ENCODE measurements at regions not wholly inside any gene's neighbourhood (a gene's known extent, or its start where the extent isn't known, plus 50 kb on each side); places are given as distances from the start of the nearest gene placed in this dataset.

DNA sequence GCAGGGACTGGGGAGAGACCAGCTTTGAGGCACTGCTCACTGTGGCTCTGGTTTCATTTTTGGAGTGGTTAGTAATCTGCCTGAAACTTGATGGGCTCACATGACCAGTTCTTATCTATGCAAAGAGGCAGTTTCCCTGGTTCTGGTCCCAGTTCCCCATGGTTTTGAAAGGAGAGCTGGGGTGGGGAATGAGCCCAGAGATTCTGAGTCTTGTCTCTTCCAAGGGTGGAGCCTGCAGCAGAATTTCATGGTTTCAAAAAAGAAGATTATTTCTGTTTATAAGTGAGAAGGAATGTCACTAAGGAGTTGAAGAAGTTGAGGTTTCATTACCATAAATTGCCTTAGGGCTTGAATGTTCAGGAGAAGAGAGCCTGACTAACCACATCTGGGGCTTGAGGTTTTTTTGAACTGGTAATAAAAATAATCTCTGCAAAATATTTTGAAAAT, 190.2 kb upstream of the HABP2 start:
- DNase-seq (ENCODE audit: low read depth in 2 of 2) = no peak

DNA sequence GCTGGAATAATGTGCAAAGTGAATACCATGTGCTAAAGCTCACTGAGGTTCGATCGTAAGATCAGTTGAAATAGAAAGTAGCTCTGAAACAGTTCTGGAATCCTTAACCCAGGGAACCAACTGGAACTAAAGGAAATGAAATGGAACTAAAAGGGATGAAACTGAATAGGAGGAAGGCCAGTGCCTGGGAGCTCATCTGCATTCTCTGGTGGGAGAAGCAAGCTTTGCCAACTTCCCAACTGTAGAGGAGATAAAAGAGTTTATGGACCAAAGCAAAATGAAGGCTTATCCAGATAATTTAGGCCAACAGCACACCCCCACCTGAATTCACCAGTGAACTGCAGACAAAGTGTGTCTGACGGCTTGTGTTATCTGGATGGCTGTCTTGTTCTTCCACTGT, 188.6 kb upstream of the HABP2 start:
- DNase-seq (ENCODE audit: low read depth in 2 of 2) = no peak

DNA sequence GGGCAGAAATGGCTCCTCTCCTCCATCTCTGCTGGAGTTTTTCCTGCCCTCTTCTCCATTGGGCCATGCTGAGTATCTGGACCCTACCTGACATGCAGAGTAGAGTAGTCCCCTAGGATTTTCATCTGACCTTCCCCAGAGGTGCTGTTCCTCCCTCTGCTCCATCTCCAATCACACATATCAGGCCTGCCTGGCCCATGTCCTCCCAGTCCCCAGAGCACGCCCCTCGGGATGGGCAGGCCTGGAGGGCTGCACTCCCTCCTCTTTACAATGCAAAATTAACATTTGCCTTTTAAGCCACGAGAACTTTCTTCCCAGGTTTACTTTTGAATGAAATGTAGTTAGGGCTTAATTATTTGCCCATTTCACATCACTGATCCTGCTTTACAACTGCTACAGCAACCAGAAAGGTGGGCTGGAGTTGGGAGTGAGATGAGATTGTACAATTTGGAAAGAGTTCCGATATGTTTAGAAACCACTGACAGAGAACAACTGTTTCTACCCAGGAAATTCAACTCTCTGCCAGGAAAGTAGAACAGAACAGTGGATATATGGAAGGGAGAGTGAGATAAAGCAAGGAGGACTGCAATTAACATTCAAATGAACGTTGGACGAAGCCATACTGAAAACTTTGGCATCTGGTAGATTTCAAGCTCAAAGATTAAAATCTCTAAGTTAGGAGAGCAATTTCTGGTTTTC, 184.0 kb upstream of the HABP2 start:
- no peak for DNase-seq (ENCODE audit: low read depth in 2 of 2)

DNA sequence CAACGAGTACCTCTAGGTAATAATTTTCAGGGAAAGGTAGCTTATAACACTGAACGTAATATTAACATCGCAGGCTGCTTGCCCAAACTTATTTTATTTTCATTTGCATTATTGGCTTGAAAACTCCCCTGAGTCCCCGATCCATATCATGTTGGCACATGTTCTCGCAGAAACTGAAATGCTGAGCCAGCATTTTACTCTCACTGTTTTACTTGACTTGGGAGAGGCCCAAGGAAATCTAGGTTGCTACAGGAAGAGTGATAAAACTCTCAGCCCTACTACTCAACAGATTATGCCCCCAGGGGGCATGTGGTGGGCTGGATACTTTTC, 183.5 kb upstream of the HABP2 start:
- DNase-seq (ENCODE audit: low read depth in 2 of 2) = no peak

DNA sequence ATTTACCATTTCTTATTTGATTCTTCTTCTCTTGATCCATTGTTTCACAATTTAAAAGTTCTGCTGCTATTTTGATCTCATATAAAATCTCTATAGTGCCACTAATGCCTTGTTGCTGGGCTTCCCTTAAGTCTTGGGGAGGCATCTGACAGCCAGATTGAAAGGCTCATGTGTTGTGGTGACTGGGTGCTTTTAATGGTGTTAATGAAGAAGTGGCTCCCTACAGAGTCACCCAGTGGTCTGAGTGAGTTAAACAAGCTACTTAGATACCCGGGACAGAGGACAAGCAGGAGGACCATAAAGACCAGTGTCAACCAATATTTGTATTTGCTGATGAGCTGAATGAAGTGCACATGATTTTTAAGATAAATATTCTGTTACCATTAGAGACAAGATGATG, 176.4 kb upstream of the HABP2 start:
- no peak for DNase-seq (ENCODE audit: low read depth in 2 of 2)

DNA sequence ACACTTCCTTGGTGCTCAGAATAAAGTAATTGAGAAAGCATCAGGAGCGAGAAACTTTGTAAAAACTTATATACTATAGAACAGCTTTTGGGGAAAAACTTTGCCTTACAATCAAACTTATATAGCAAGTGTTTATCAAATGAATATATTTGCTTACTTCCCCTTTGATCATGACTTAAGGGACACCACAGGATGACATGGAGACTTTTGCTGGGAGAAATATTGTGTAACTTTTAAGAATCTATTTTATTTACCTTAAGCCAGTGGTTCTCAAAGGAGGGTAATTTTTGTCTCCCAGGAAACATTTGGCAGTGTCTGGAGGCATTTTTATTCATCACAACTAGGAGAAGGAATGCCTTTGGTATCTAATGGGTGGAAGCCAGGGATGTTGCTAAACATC, 173.8 kb upstream of the HABP2 start:
- no peak for DNase-seq (ENCODE audit: low read depth in 2 of 2)

DNA sequence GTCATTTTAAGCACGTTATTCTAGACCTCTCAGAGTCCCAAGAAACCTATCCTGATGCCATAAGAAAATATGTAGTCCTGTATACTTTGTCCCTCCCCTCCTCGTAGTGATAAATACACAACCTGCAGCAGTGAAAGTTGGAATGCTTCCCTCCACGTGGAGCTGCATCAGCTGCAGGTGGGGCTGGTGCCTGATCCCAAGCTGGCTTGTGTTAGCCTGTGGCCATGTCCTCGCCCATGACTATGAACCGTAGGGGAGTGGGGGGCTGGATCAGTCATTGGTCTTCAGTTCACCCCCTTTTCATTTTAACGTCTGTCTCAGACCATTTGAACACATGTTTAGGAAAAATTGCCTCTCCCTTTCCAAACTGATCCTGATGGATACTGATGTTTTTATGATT, 171.4 kb upstream of the HABP2 start:
- no peak for DNase-seq (ENCODE audit: low read depth in 2 of 2)

DNA sequence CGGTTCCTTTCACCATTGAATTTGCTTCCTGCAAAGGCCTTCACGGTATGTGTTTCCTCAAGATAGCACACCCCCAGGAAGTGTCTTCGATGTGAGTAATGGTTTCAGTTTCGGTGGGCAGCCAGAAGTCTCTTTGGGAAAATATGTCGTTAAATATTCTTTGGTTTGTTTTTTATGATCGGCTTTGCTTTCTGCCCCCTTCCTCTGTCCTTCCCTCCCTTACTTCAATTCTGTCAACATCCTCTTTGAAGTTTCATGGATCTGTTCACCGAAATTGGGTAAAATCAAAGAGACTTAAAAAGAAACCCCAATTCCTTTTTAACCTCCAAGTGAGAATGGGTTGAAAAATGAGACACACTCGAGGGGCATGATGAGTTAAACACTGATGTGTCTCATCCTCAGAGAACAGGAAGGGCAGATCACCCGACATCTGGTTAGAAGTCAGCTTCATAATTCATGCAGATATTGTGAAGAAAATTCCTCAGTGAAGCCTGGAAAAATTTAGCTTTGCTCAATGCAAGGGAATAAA, 170.8 kb upstream of the HABP2 start:
- DNase-seq (ENCODE audit: low read depth in 2 of 2) = no peak

DNA sequence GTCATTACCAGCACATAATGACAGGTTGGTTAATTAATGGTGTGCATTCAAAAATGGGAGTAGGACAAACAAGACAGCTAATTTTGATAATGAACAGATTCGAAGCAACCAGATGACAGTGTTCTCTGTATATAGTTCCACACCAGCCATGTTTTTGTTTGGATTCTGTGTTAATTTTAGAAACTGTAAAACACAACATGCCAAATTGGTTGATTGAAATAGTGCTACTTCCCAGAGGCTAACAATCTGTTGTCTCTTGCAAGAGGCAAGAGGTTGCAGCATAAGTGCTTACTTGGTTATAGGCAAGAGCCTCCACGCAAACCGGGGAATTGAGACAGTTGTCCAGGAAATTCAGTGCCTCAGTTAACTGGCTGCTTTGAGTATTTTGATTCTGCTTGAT, 170.2 kb upstream of the HABP2 start:
- no peak for DNase-seq (ENCODE audit: low read depth in 2 of 2)

DNA sequence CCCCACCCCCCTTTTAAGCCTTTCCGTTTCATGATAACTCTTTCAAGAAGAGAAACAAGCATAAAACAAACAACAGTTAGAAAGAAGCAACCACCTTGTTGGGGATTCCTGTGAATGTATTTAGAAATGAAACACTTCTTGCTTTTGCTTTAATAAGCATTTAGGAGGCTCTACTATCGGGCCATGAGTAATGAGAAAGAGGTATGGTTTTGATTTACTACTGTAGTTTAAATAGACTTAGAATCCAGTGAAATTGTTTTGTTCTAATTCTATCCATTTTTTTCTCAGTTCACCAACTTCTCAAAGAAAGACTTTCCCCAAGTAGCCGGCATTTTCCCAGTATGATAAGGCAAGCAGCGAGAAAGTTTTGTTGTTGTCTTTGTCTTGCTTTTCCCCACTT, 168.7 kb upstream of the HABP2 start:
- no peak for DNase-seq (ENCODE audit: low read depth in 2 of 2)

DNA sequence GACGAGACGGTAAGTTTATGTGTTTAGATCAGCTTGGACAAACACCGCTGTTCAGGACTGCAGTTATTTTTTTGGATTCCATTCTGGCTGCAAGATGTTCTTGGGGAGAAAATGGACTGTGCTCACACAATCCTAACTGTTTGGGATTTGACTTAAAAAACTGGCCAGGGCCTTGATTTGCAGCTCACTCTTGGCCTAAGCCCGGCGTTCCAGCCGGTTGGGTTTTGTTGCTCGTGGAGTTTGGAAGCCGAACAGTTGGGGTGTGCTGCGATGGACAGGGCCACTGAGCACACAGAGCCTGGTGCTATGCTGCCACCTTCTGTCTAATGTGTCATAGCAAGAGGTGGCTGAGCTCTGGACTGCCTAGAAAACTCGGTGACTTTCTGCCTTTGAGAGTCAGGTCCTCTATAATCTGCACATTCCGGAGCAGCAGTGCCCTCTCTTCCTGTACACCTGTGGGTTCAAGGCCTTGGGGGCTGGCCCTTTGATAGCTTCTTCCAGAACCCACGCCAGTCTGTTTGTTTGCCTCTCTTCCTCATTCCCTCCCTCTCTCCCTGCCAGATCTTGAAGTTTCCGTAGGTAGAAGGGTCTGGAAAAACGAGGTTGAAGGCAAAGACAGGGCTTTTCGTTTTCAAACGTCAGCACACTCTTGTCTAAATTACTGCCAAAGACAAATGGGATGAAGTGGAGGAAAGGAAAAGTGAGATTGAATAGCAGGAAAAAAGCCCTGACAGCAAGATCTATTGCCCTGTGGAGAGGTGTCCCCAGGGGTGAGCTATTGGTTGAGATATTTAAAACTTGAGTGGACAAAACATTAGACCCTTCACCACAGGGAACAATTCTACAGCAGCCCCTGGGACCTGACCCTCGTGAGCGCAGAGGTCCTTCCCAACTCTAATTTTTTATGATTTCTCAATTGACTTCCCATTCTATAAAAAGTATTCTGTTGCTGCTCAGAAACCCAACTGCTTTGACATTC, 167.5 kb upstream of the HABP2 start:
- peak; percentile 0 to 3 for DNase-seq (ENCODE audit: low read depth in 2 of 2)

DNA sequence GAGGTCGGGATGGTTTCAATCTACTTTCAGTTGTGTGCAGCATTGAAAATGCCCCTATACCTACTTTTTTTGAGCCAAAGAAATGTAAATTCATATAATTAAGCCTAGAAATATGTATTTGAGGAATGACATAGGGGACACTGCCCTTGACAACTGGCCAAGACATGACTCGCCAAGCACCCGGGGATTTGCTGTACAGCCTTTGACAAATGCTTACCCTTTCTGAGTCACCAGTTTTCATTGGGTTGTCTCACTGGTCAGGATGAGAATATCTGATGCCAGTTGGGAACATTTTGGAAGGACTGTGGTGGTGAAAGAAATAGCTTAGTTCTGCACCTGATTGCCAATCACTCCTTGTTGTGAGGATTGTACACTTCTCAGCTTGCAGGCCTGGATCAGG, 166.8 kb upstream of the HABP2 start:
- DNase-seq (ENCODE audit: low read depth in 2 of 2) = no peak

DNA sequence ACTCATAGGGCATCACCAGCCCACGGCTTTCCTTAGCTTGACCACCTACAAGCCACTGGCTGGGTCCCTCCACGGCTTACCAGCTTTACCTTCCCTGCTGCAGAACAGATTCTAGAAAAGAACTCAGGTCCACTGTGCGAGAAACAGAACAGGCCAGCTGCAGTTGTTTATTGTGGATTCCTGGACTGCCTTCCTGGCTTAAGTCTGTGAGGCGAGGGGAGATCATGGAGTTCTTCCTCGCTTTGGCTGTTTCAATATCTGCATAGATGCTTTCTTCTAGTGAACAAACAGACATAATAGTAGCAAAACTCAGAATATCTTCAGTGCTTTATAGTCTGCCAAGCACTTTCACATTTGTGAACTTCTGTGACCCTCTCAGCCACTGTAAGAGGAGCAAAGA, 162.9 kb upstream of the HABP2 start:
- DNase-seq (ENCODE audit: low read depth in 2 of 2) = no peak

DNA sequence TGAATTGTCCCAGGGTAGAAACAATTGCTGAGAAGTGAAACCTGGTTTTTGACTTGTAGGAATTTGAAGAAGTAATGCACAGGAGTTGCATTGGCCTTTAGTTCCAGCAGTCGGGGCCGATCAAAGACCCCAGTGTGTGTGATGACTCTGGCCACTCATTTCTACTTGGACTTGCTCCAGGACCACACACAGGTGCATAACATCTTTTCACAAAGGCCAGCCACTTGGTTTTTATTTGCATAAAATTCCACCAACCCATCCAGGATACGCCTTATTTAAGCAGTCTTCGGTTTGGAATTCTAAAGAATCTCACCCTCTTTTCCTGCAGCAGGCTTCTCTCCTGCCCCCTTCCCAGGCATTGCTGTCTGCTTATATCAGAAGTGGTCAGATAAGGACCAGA, 162.0 kb upstream of the HABP2 start:
- no peak for DNase-seq (ENCODE audit: low read depth in 2 of 2)

DNA sequence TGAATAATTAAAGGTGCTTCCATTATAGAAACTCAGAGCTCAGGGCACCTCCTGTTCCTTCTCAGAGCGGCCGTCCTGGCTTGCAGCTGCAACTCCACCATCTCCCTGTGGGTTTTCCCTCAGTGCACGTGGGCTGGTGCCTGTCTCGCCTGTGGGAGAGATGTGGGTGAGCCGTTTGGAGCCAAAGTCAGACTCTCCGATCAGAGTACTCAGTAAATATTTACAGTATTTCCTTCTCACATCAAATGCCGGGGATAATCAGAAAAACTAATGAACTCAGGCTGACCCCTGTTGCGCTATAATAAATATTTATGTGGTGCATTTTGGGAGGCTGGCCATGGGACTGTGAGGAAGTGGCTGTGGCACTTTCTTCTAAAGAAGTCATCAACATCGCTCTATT, 155.8 kb upstream of the HABP2 start:
- DNase-seq (ENCODE audit: low read depth in 2 of 2) = no peak

DNA sequence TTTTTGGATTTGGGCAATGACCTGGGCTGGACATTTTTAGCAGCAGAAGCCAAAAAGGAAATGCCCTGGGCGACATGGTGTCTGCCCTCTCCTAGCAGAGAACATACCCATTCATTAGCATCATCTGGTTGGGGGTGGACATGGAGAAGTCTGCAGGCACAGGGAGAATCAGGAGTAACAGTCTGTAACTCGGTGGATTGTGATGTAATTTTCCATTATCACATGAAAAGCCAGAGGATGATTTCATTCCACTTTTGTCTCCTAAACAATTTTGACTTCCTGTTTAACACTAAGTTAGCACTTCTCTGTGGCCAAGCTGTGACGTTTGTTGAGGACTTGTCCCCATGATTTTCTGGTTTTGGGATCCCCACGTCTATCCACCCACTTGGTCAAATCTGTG, 153.8 kb upstream of the HABP2 start:
- DNase-seq (ENCODE audit: low read depth in 2 of 2) = no peak

DNA sequence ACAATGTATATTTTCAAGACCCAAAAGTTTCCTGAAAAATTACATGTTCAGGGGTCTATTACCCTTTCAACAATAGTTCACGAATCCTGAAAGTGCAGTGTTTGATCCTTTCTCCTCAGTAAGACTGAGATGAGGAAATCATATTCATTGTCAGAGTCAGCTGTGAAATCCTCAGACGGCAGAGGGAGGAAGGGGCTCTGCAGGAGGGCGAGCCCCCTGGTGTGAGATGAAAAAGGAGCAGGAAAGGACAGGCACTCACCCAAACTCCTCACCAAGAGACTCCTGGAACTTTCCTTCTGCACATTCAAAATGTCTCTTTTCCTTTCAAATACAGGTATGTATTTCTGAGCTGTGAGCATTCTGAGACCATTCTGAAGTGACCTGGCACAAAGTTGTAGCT, 150.3 kb upstream of the HABP2 start:
- no peak for DNase-seq (ENCODE audit: low read depth in 2 of 2)

DNA sequence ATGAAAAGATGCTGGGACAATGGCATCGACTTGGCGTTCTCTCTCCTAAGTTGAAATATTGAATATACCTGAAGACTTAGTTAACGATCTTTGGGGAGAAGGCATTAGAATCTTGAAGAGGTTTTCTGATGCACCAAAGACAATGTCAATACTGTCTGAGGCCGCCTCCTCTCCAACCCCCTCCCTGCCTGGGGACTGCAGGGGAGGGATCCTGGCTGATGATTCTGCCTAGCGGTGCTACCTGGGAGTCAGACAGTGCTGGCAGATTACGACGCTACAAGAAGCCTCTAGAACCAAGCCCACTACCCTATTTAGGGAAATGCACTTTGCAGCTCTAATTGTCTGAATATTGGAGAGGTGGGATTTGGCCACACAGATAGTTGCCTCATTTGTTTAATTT, 145.6 kb upstream of the HABP2 start:
- no peak for DNase-seq (ENCODE audit: low read depth in 2 of 2)

DNA sequence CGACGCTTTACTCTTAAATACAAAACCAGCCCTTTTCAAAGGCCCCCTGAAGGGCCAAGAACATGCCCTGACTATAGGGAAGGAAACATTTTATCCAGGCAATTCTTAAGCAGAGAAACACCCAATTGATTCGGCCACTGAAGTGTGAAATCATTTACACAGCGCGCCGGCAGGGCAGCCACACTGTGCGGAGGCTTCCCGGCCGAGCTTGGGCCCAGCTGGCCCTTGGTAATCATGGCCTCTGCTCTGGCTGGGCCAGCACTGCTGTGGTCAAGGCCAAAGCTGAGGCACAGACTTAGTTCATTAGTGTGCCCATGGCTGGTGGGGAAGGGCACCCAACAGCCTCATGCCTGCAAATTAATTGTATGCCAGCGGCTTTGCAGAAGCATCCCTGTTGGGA, 143.7 kb upstream of the HABP2 start:
- DNase-seq (ENCODE audit: low read depth in 2 of 2) = no peak

DNA sequence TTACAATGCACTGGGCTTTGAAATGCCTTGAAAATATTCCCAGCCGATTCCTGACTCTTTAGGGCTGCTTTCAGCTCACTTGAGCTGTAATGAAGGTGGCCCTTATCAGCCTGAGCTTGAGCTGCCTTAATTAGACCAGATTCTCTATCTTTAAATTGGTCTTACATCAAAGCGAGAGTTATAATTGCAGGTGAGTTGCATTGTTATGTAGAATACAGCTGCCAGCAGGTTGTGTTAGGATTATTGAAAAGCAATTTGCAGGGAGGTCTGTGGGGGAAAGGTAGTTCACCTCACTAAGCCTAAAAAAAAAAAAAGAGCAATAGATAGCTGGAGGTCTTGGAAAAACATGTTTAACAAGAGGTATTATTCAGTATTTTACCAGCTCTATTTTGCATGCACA, 142.2 kb upstream of the HABP2 start:
- no peak for DNase-seq (ENCODE audit: low read depth in 2 of 2)

DNA sequence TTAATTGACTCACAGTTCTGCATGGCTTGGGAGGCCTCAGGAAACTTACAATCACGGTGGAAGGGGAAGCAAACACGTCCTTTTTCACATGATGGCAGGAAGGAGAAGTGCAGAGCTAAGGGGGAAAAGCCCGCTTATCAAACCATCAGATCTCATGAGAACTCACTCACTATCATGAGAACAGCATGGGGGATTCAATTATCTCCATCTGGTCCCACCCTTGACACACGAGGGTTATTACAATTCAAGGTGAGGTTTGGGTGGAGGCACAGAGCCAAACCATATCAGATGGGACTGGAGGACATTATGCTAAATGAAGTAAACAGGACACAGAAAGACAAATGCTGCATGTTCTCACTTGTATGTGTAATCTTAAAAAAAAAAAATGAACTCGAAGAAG, 141.4 kb upstream of the HABP2 start:
- DNase-seq (ENCODE audit: low read depth in 2 of 2) = no peak

DNA sequence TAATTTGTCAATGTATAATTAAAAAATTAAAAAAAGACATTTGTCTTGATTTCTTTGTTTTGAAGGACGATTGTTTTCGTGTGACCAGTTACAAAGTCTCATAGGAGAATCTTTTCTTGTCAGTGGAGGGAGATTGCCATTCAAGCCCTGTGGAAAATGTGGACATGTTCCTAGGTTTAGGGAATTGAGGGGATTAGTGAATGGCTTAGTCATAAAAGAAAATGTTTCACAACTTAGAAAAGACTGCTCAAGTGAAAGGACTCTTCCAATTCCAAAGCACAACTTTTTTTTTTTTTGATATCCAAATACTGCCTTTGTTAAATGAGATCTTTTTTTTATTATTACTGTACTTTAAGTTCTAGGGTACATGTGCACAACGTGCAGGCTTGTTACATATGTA, 140.7 kb upstream of the HABP2 start:
- DNase-seq (ENCODE audit: low read depth in 2 of 2) = no peak

DNA sequence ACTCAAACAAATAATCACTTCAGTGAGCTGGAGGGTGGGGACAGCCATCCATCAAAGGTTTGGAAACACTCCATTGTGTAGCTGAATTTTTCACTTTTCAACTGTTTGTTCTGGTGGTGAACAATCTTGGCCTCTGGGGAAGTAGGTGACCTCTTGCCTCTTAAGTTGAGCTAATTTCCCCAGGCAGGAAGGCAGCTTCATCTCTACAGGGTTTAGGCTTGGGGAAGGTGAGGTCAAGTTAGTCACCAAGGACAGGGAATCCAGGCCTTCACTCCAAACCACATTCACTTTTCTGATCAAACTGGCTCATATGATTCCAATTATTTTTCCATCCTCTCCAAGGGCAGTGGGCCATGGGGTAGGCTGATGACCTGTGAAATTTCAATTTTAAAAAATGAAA, 138.3 kb upstream of the HABP2 start:
- DNase-seq (ENCODE audit: low read depth in 2 of 2) = no peak

Data from stimulated activated CD4-positive, alpha-beta T cell treated with anti-CD3 and anti-CD28 coated beads, Interleukin-1b, Interleukin-23, amount 100 ng/mL, for 1 hour (primary cell).